ENCODE measurements at regions not wholly inside any gene's neighbourhood (a gene's known extent, or its start where the extent isn't known, plus 50 kb on each side); places are given as distances from the start of the nearest gene placed in this dataset.
"Not testable (repeated sequence)": the region's sequence is repeated elsewhere in the genome, so short reads cannot be mapped to it uniquely, and the experiment has no call there.

GRCh38 chr9:94479757-94480156 is 75.1 kb upstream of the PCAT7 start:
- intact Hi-C loops (cut with DNase I): no loop called here
- Histone ChIP-seq H3K9me3 (no peaks in the 10 kb centered on the region), H3K36me3 (no peaks in the 10 kb centered on the region), H3K4me3 (no peak overlapping the region), H3K27me3 (no peaks in the 10 kb centered on the region), H3K27ac (no peak overlapping the region), H3K4me1 (no peaks in the 10 kb centered on the region)
- FAIRE-seq (no peak), DNase-seq (no peak), ATAC-seq (no peak)
- 85 to 87% methylated on average over 9 of the region's 9 CpGs for WGBS, 2 donors
- TF ChIP-seq CTCF (IDR thresholded peaks at IDR 0.05): no peak

GRCh38 chr9:94480205-94480604 is 74.7 kb upstream of the PCAT7 start:
- Histone ChIP-seq H3K36me3 (no peaks in the 10 kb centered on the region), H3K9me3 (no peaks in the 10 kb centered on the region), H3K4me1 (no peaks in the 10 kb centered on the region), H3K4me3 (no peak overlapping the region), H3K27ac (no peak overlapping the region), H3K27me3 (no peaks in the 10 kb centered on the region)
- FAIRE-seq (no peak), ATAC-seq (no peak), DNase-seq (peak in 1 of 6 donors; percentile 40)
- TF ChIP-seq CTCF (IDR thresholded peaks at IDR 0.05): no peak
- intact Hi-C loops (cut with DNase I): no loop called here
- WGBS, 2 donors: 84 to 96% methylated on average over 11 of the region's 11 CpGs

GRCh38 chr9:94482110-94482509 is 72.8 kb upstream of the PCAT7 start:
- FAIRE-seq: no peak
- intact Hi-C loops (cut with DNase I): no loop called here
- no peak for DNase-seq

GRCh38 chr9:94490465-94490864 is 64.4 kb upstream of the PCAT7 start:
- H3K27me3 ChIP-seq: no peaks in the 10 kb centered on the region
- ATAC-seq (no peak), DNase-seq (no peak), FAIRE-seq (no peak)
- no peak overlapping the region for H3K27ac ChIP-seq
- intact Hi-C loops (cut with DNase I): no loop called here
- H3K9me3 ChIP-seq: no peaks in the 10 kb centered on the region
- no peaks in the 10 kb centered on the region for H3K36me3 ChIP-seq
- TF ChIP-seq CTCF (IDR thresholded peaks at IDR 0.05): no peak
- 57 to 67% methylated on average over 1 of the region's 1 CpG for WGBS, 2 donors
- H3K4me1 ChIP-seq: no peaks in the 10 kb centered on the region
- no peak overlapping the region for H3K4me3 ChIP-seq

More at GRCh38 chr9:94482110-94482509, 72.8 kb upstream of the PCAT7 start:
- no peaks in the 10 kb centered on the region for H3K9me3 ChIP-seq
- TF ChIP-seq CTCF (IDR thresholded peaks at IDR 0.05): no peak
- 85 to 88% methylated on average over 4 of the region's 4 CpGs for WGBS, 2 donors
- ATAC-seq: no peak
- no peaks in the 10 kb centered on the region for H3K4me1 ChIP-seq
- H3K36me3 ChIP-seq: no peaks in the 10 kb centered on the region
- no peak overlapping the region for H3K27ac ChIP-seq
- no peak overlapping the region for H3K4me3 ChIP-seq
- no peaks in the 10 kb centered on the region for H3K27me3 ChIP-seq

GRCh38 chr9:94492125-94492524 is 62.8 kb upstream of the PCAT7 start:
- H3K27me3 ChIP-seq; H3K9me3 ChIP-seq; DNase-seq; H3K27ac ChIP-seq; FAIRE-seq; H3K4me3 ChIP-seq; H3K36me3 ChIP-seq; intact Hi-C loops (cut with DNase I); ATAC-seq; H3K4me1 ChIP-seq: not testable (repeated sequence)
- WGBS, 2 donors: 80 to 82% methylated on average over 6 of the region's 6 CpGs

Data from pancreas (tissue), 10 donors.